Esophagus muscularis mucosa (tissue), 4 donors: ENCODE measurements at regions not wholly inside any gene's neighbourhood (a gene's known extent, or its start where the extent isn't known, plus 50 kb on each side); places are given as distances from the start of the nearest gene placed in this dataset.

Experiments
- DNase-seq: peaks from one replicate; pipeline ENCODE4 v3.0.0-alpha.2; 2017; ENCODE audit errors: extremely low spot score
- H3K27ac ChIP-seq, 4 donors: fragments of 200-600 bp; sonication (generic); replicated peaks in 1 of 4; 1 replicate in 3 of 4; 2 replicates in 1 of 4; pipeline ENCODE4 v1.5.1; 2016 to 2019; ENCODE audit warnings: mild to moderate bottlenecking in 1 of 4
- H3K27me3 ChIP-seq, 4 donors: fragments of 200-600 bp; sonication (generic); one replicate each; pipeline versions ENCODE4 v1.5.1 to v1.6.0; 2016 to 2019
- H3K36me3 ChIP-seq, 4 donors: fragments of 200-600 bp; sonication (generic); one replicate each; pipeline ENCODE4 v1.5.1; 2016 to 2019
- H3K4me1 ChIP-seq, 4 donors: fragments of 200-600 bp; sonication (generic); one replicate each; pipeline ENCODE4 v1.5.1; 2016 to 2019
- H3K4me3 ChIP-seq, 4 donors: fragments of 200-600 bp; sonication (generic); 1 replicate in 2 of 4; 2 replicates in 2 of 4; pipeline ENCODE4 v1.5.1; 2016 to 2019; ENCODE audit warnings: mild to moderate bottlenecking in 4 of 4, moderate library complexity in 1 of 4
- H3K9me3 ChIP-seq, 4 donors: fragments of 200-600 bp; sonication (generic); 1 replicate in 3 of 4; 2 replicates in 1 of 4; pipeline ENCODE4 v1.5.1; 2016 to 2019
- EP300 ChIP-seq: sonication (generic); formaldehyde crosslinking; IDR thresholded peaks from one replicate; pipeline ENCODE4 v1.6.1; 2017; ENCODE audit warnings: antibody characterized with exemption
- POLR2A ChIP-seq: fragments of 450-650 bp; IDR thresholded peaks from one replicate; pipeline ENCODE4 v1.6.1; 2017; ENCODE audit warnings: antibody characterized with exemption, moderate library complexity, mild to moderate bottlenecking, low read depth
- POLR2AphosphoS5 ChIP-seq, 2 donors: sonication (generic); formaldehyde crosslinking; IDR thresholded peaks; one replicate each; pipeline ENCODE4 v1.6.1; 2017; ENCODE audit warnings: antibody characterized with exemption in 2 of 2
- WGBS: methylation state at CpG from one replicate; pipeline ENCODE4 v1.1.5; 2018; 5-methylcytosine and 5-hydroxymethylcytosine counted together
- intact Hi-C: fragments of 100-400 bp; cut with DNase I; formaldehyde crosslinking; loops from one replicate; pipeline ENCODE4 v1.15.1; 2023
- TF ChIP-seq, protein P1 (sequence below), 3 experiments: fragments of 200-600 bp in 2 of 3; fragments of 450-650 bp in 1 of 3; sonication (generic) in 2 of 3; IDR thresholded peaks; one replicate each; pipeline ENCODE4 v1.5.1; 2017 to 2019; ENCODE audit warnings: antibody characterized with exemption in 3 of 3, mild to moderate bottlenecking in 2 of 3, moderate library complexity in 1 of 3

GRCh38 chr2:203805486-203805838 is 62.1 kb upstream of the CTLA4 start:
- WGBS, result 93% methylated on average over 1 of the region's 1 CpG
- TF ChIP-seq POLR2A (no peak), POLR2AphosphoS5 (IDR thresholded peaks at IDR 0.05) (no peak), EP300 (no peak)
- TF ChIP-seq, protein P1, sequence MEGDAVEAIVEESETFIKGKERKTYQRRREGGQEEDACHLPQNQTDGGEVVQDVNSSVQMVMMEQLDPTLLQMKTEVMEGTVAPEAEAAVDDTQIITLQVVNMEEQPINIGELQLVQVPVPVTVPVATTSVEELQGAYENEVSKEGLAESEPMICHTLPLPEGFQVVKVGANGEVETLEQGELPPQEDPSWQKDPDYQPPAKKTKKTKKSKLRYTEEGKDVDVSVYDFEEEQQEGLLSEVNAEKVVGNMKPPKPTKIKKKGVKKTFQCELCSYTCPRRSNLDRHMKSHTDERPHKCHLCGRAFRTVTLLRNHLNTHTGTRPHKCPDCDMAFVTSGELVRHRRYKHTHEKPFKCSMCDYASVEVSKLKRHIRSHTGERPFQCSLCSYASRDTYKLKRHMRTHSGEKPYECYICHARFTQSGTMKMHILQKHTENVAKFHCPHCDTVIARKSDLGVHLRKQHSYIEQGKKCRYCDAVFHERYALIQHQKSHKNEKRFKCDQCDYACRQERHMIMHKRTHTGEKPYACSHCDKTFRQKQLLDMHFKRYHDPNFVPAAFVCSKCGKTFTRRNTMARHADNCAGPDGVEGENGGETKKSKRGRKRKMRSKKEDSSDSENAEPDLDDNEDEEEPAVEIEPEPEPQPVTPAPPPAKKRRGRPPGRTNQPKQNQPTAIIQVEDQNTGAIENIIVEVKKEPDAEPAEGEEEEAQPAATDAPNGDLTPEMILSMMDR (IDR thresholded peaks at IDR 0.05), result no peak
- no peak for DNase-seq
- Histone ChIP-seq H3K4me3 (no peak overlapping the region), H3K36me3 (no peaks in the 10 kb centered on the region), H3K4me1 (no peaks in the 10 kb centered on the region), H3K9me3 (peaks cover 0 to 19% (median 11%) of the 10 kb centered on the region in 4 donors), H3K27ac (no peak overlapping the region), H3K27me3 (no peaks in the 10 kb centered on the region)
- intact Hi-C loops, result no loop called here

DNA sequence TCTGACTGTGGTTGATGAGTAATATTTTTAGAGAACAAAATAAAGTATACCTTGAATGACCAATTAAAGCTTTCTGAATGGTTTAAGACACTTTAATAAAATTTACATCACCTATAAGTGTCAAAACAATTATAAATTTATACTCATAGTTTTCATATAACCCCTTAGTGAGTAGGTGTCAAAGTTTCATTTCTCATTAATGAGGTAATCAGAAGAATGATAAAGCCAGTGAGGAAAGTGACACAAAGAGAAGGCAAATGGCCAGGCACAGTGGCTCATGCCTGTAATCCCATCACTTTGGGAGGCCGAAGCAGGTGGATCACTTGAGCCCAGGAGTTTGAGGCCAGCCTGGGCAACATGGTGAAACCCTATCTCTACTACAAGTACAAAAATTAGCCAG is 60.8 kb upstream of the CTLA4 start:
- Histone ChIP-seq H3K27ac (no peak overlapping the region), H3K4me1 (peaks cover 0 to under 1% (median 0%) of the 10 kb centered on the region in 4 donors), H3K36me3 (no peaks in the 10 kb centered on the region), H3K9me3 (peaks cover 0 to 19% (median 11%) of the 10 kb centered on the region in 4 donors), H3K27me3 (no peaks in the 10 kb centered on the region), H3K4me3 (no peak overlapping the region)
- no peak for DNase-seq
- WGBS, result 100% methylated on average over 1 of the region's 1 CpG
- TF ChIP-seq, protein P1 (IDR thresholded peaks at IDR 0.05), result no peak
- no peak for TF ChIP-seq POLR2A
- no peak for TF ChIP-seq EP300
- TF ChIP-seq POLR2AphosphoS5 (IDR thresholded peaks at IDR 0.05), result no peak
- intact Hi-C loops, result no loop called here

- Histone ChIP-seq H3K27ac (no peak overlapping the region), H3K4me3 (no peak overlapping the region), H3K27me3 (no peaks in the 10 kb centered on the region), H3K36me3 (no peaks in the 10 kb centered on the region), H3K4me1 (peaks cover 0 to 5% (median 0%) of the 10 kb centered on the region in 4 donors), H3K9me3 (peaks cover 0 to 19% (median 11%) of the 10 kb centered on the region in 4 donors)
- intact Hi-C loops, result no loop called here
- DNase-seq, result peak; percentile 4
- WGBS, result 65% methylated on average over 7 of the region's 7 CpGs
- no peak for TF ChIP-seq EP300
- no peak for TF ChIP-seq POLR2AphosphoS5 (IDR thresholded peaks at IDR 0.05)
- no peak for TF ChIP-seq POLR2A
- TF ChIP-seq, protein P1 (IDR thresholded peaks at IDR 0.05), result no peak
Measured at GRCh38 chr2:203808046-203808750, 59.4 kb upstream of the CTLA4 start.

DNA sequence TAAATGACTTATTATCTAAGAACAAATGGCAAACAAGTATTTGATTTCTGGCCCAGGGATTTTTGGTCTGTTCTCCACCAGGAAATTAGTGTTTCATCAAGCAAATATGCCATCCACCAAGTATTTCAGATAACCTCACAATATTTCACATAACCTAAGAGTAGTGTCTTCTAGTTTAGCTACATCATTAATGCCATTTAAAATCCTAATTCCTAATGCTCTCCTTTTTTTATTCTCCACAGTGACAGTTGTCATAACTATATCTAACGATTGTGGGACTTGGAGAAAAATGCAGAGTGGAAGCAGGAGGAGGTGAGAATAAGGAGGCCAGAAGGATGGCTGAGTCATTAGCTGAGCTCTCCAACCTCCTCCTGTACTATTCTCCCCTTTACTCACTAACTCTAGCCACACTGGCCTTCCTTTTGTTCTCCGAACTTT is 58.5 kb upstream of the CTLA4 start:
- DNase-seq, result peak; percentile 72
- intact Hi-C loops, result no loop called here
- no peak overlapping the region for H3K4me3 ChIP-seq
- H3K4me1 ChIP-seq, result peaks cover 0 to 5% (median 0%) of the 10 kb centered on the region in 4 donors
- peaks cover 0 to 19% (median 11%) of the 10 kb centered on the region in 4 donors for H3K9me3 ChIP-seq
- no peaks in the 10 kb centered on the region for H3K36me3 ChIP-seq
- H3K27me3 ChIP-seq, result no peaks in the 10 kb centered on the region
- H3K27ac ChIP-seq, result no peak overlapping the region
- TF ChIP-seq, protein P1 (IDR thresholded peaks at IDR 0.05), result no peak
- TF ChIP-seq POLR2A (no peak), EP300 (no peak), POLR2AphosphoS5 (IDR thresholded peaks at IDR 0.05) (no peak)
- 67% methylated on average over 2 of the region's 2 CpGs for WGBS
